Fibroblast of peridontal ligament (primary cell): ENCODE measurements at regions not wholly inside any gene's neighbourhood (a gene's known extent, or its start where the extent isn't known, plus 50 kb on each side); places are given as distances from the start of the nearest gene placed in this dataset.

Experiments used
- DNase-seq: peaks from one replicate; pipeline ENCODE4 v3.0.0-alpha.2; 2010; ENCODE audit errors: extremely low read depth

DNA sequence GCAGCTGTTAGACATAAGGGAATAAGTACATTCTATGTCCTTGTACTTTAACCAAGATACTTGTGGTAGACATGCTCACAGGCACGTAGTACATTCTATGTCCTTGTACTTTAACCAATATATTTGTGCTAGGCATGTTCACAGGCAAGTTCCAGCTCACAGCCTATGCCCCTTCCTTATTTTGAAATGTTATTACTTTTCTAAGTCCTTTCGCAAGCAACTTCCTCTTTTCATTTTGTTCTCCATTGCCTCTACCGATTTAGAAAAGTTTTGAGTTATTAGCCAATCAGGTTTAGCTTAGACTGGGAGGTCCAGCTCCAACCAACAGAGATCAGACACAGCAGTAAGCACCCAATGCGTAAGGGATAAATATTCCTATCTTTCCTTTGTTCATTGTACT is 60.1 kb upstream of the NUDT7 start:
- DNase-seq = no peak

DNA sequence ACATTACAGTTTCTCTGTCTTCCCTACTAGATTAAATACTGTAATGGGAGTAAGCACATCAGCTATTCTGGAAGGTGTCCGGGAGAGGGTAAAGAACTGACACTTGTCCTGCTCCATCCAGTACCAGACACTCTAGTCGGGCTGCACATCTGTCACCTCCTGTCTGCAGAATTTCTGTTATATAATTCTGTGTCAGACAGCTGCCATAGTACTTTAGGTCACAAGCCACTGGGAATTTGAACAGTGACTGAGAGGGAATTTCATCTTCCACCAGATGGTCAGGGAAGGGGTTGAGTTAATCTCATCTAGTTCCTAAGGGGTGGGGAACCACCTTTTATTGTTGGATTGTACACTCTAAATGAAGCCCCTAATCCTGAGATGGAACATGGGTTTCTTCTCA is 58.6 kb upstream of the NUDT7 start:
- DNase-seq = no peak

DNA sequence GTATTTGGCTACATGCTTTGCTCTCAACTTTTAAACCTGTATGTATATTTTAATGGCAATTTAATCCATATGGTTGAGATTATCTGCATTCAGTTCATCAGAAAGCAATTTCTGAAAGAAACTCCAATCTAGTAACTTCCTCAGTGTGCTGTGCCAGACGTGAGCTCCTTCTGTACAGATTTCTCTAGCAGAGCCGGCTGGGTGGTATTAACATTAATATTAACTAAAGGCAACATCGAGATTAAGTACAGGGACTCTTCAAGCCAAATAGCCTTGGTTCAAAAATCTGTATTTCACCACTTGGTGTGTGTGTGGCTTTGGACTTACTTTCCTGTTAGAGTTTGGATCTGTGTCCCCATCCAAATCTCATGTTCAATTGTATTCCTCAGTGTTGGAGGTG is 55.5 kb upstream of the NUDT7 start:
- no peak for DNase-seq

DNA sequence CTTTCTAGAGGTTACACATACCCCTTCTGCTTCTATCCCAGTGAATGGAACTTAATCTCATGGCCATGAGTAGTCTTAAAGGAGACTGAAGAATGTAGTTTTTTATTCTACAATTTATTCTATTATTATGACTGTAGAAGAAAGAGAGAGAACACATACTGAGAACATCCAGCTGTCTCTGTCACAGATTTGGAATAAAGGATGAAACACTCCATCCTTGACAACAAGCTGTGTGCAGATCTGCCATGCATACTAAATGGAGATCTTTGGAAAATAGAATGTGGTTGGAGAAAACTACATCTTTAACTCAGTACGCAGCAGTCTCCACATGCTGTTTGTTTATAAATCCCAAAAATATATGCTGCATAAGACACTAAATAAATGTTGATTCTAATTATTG is 54.1 kb upstream of the NUDT7 start:
- no peak for DNase-seq

DNA sequence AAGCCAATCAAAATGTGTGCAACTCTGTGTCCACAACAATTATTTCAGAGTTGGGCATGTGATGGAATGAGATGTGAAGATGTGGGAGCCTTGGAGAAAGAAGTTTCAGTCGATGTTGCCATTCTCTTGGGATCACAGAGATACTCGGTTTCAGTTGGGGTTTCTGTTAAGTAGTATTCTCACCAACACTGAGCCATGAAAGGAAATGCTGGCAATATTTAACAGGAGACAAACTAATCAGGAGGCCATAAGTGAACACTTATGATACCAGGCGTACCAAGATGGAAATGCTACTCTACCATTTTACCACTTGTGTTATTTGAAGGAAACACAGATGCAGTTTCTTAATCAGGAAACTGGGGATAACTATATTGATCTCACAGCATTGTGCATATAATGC is 53.3 kb upstream of the NUDT7 start:
- no peak for DNase-seq
